Stomach (tissue), 8 donors: ENCODE measurements at regions not wholly inside any gene's neighbourhood (a gene's known extent, or its start where the extent isn't known, plus 50 kb on each side); places are given as distances from the start of the nearest gene placed in this dataset.

Experiments used
- DNase-seq, 2 donors: peaks; one replicate each; pipeline versions ENCODE4 v3.0.0 to v3.0.0-alpha.2; 2013 to 2019
- H3K27ac ChIP-seq, 5 donors: fragments of 200-600 bp in 4 of 5; sonication (generic) in 4 of 5; one replicate each; pipeline ENCODE4 v1.5.1; 2013 to 2019; ENCODE audit warnings: mild to moderate bottlenecking in 1 of 5, moderate library complexity in 1 of 5
- H3K27me3 ChIP-seq, 3 donors: fragments of 200-600 bp; sonication (generic); one replicate each; pipeline ENCODE4 v1.5.1; 2017 to 2019; ENCODE audit warnings: mixed run types in 1 of 3
- H3K36me3 ChIP-seq, 4 donors: fragments of 200-600 bp; sonication (generic); 1 replicate in 3 of 4; 2 replicates in 1 of 4; pipeline ENCODE4 v1.5.1; 2016 to 2019
- H3K4me1 ChIP-seq, 4 donors: fragments of 200-600 bp; sonication (generic); one replicate each; pipeline ENCODE4 v1.5.1; 2016 to 2019
- H3K4me3 ChIP-seq, 4 donors: fragments of 200-600 bp; sonication (generic) in 3 of 4; one replicate each; pipeline ENCODE4 v1.5.1; 2016 to 2019; ENCODE audit warnings: mild to moderate bottlenecking in 1 of 4
- H3K9me3 ChIP-seq, 4 donors: fragments of 200-600 bp; sonication (generic); one replicate each; pipeline ENCODE4 v1.5.1; 2016 to 2019
- EP300 ChIP-seq: sonication (generic); formaldehyde crosslinking; IDR thresholded peaks from one replicate; pipeline ENCODE4 v1.6.1; 2017; ENCODE audit warnings: antibody characterized with exemption
- POLR2A ChIP-seq, 4 donors: fragments of 450-650 bp; IDR thresholded peaks; one replicate each; pipeline ENCODE4 v1.6.1; 2016; ENCODE audit warnings: antibody characterized with exemption in 4 of 4, control low read depth in 2 of 4, mild to moderate bottlenecking in 1 of 4, moderate library complexity in 1 of 4
- POLR2AphosphoS5 ChIP-seq, 3 donors: sonication (generic); formaldehyde crosslinking; IDR thresholded peaks; one replicate each; pipeline ENCODE4 v1.6.1; 2016; ENCODE audit warnings: antibody characterized with exemption in 3 of 3
- WGBS, 5 donors: extraction: QIAGEN DNeasy Blood & Tissue Kit in 3 of 5; methylation state at CpG; one replicate each; pipeline versions ENCODE4 v1.1.5 to v1.1.7; 2013 to 2018; 5-methylcytosine and 5-hydroxymethylcytosine counted together
- intact Hi-C: fragments of 100-400 bp; cut with DNase I; formaldehyde crosslinking; loops from one replicate; pipeline ENCODE4 v1.15.1; 2023; ENCODE audit warnings: low total_unique reads
- TF ChIP-seq, protein P1 (sequence below), 7 experiments: fragments of 450-650 bp in 4 of 7; fragments of 200-600 bp in 3 of 7; sonication (generic) in 3 of 7; IDR thresholded peaks; one replicate each; pipeline ENCODE4 v1.5.1; 2016 to 2019; ENCODE audit warnings: antibody characterized with exemption in 7 of 7, control low read depth in 2 of 7, mild to moderate bottlenecking in 1 of 7
- donor health status: healthy with polysubstance abuse.
- donor health status: Bipolar disorder and iron deficiency.
- donor health status: healthy.

DNA sequence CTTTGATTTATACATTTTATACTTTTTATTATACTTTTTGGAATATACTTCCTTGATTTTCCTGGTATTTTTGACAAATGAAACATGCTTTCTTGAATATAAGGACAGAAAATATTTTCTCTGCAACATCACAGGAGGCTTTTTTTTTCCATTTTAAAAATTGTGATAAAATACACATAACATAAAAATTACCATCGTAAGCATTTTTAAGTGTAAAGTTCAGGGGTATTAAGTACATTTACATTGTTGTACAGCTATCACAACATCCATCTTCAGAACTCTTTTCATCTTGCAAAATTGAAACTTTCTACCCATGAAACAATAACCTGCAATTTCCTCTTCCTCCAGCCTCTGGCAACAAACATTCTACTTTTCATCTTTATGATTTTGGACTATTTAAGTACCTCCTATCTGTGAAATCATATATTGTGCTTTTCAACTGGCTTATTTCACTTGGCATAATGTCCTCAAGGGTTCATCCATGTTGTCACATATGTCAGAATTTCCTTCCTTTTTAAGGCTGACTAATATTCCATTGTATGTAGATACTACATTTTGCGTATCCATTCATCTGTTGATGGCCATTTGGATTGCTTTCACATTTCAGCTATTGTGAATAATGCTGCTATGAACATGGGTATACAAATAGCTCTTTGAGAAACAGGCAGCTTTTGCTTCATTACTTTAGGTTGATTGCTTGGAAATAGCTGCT lies 412.6 kb downstream of the RAPGEF2 start:
- WGBS, 5 donors, result 89 to 91% (median 91%) methylated on average over 2 of the region's 2 CpGs
- Histone ChIP-seq H3K4me3 (no peak overlapping the region), H3K9me3 (no peaks in the 10 kb centered on the region), H3K27ac (no peak overlapping the region), H3K27me3 (no peaks in the 10 kb centered on the region), H3K4me1 (no peaks in the 10 kb centered on the region), H3K36me3 (no peaks in the 10 kb centered on the region)
- intact Hi-C loops, result no loop called here
- no peak for TF ChIP-seq POLR2A (IDR thresholded peaks at IDR 0.05)
- TF ChIP-seq EP300, result no peak
- TF ChIP-seq, protein P1, sequence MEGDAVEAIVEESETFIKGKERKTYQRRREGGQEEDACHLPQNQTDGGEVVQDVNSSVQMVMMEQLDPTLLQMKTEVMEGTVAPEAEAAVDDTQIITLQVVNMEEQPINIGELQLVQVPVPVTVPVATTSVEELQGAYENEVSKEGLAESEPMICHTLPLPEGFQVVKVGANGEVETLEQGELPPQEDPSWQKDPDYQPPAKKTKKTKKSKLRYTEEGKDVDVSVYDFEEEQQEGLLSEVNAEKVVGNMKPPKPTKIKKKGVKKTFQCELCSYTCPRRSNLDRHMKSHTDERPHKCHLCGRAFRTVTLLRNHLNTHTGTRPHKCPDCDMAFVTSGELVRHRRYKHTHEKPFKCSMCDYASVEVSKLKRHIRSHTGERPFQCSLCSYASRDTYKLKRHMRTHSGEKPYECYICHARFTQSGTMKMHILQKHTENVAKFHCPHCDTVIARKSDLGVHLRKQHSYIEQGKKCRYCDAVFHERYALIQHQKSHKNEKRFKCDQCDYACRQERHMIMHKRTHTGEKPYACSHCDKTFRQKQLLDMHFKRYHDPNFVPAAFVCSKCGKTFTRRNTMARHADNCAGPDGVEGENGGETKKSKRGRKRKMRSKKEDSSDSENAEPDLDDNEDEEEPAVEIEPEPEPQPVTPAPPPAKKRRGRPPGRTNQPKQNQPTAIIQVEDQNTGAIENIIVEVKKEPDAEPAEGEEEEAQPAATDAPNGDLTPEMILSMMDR (IDR thresholded peaks at IDR 0.05), result no peak
- no peak for TF ChIP-seq POLR2AphosphoS5 (IDR thresholded peaks at IDR 0.05)
- no peak for DNase-seq

DNA sequence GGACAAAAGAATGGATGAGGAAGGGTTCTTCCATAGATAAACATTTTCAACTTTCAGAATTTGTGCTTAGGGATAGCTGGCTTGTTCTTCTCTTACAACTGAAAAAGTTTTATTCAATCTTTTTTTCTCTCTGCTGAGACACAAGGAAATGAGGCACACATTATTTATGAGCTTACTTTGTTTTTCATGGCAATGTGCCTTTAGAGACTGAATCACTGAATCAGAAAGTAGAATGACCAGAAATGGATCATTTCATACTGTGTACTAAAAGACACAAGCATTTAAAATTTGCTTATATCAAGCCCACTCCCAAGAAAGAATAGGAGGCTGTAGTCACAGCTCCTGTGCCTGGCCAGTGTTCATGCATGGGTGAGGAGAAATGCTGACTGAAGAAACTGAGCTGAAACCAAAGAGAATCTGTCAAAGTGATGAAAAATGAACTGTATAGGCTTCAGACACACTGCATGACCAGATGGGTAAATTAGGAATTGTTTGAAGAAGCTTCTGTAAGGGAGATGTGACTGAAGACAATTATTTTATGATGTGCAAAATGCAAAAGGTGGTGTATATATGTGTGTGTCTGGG lies 413.8 kb downstream of the RAPGEF2 start:
- no peak for DNase-seq
- no peaks in the 10 kb centered on the region for H3K27me3 ChIP-seq

GRCh38 chr4:159520074-159520473 lies 417.2 kb downstream of the RAPGEF2 start:
- H3K4me3 ChIP-seq, result no peak overlapping the region
- DNase-seq, result no peak
- no peak for TF ChIP-seq EP300
- TF ChIP-seq, protein P1 (IDR thresholded peaks at IDR 0.05), result no peak
- H3K27ac ChIP-seq, result no peak overlapping the region
- H3K36me3 ChIP-seq, result no peaks in the 10 kb centered on the region
- H3K4me1 ChIP-seq, result no peaks in the 10 kb centered on the region
- WGBS, 5 donors, result 37 to 50% (median 44%) methylated on average over 4 of the region's 4 CpGs
- H3K27me3 ChIP-seq, result no peaks in the 10 kb centered on the region
- intact Hi-C loops, result no loop called here
- H3K9me3 ChIP-seq, result no peaks in the 10 kb centered on the region

More for the DNA sequence above, 413.8 kb downstream of the RAPGEF2 start:
- H3K4me1 ChIP-seq, result no peaks in the 10 kb centered on the region
- H3K9me3 ChIP-seq, result no peaks in the 10 kb centered on the region
- H3K27ac ChIP-seq, result no peak overlapping the region
- intact Hi-C loops, result no loop called here
- no peak overlapping the region for H3K4me3 ChIP-seq
- no peaks in the 10 kb centered on the region for H3K36me3 ChIP-seq
- TF ChIP-seq POLR2A (IDR thresholded peaks at IDR 0.05) (no peak), EP300 (no peak), POLR2AphosphoS5 (IDR thresholded peaks at IDR 0.05) (no peak)
- TF ChIP-seq, protein P1 (IDR thresholded peaks at IDR 0.05), result no peak

GRCh38 chr4:159526172-159526571 lies 423.3 kb downstream of the RAPGEF2 start:
- WGBS, 5 donors, result 78 to 83% (median 80%) methylated on average over 6 of the region's 6 CpGs
- Histone ChIP-seq H3K36me3 (no peaks in the 10 kb centered on the region), H3K4me1 (no peaks in the 10 kb centered on the region), H3K27me3 (no peaks in the 10 kb centered on the region), H3K27ac (no peak overlapping the region), H3K4me3 (no peak overlapping the region), H3K9me3 (no peaks in the 10 kb centered on the region)
- no peak for DNase-seq
- intact Hi-C loops, result no loop called here
- no peak for TF ChIP-seq POLR2A (IDR thresholded peaks at IDR 0.05)
- TF ChIP-seq, protein P1 (IDR thresholded peaks at IDR 0.05), result no peak
- TF ChIP-seq POLR2AphosphoS5 (IDR thresholded peaks at IDR 0.05), result no peak
- TF ChIP-seq EP300, result no peak
